Dermis microvascular lymphatic vessel endothelial cell (primary cell): ENCODE measurements at regions not wholly inside any gene's neighbourhood (a gene's known extent, or its start where the extent isn't known, plus 50 kb on each side); places are given as distances from the start of the nearest gene placed in this dataset.
A peak's percentile ranks its signal among the peaks of the same experiment; 100 is the strongest.
"Not testable (repeated sequence)": the region's sequence is repeated elsewhere in the genome, so short reads cannot be mapped to it uniquely, and the experiment has no call there.

Experiments
- DNase-seq, 2 donors: peaks; one replicate each; pipeline versions ENCODE4 v3.0.0 to v3.0.0-alpha.2; 2010; ENCODE audit warnings: low read depth in 2 of 2

DNA sequence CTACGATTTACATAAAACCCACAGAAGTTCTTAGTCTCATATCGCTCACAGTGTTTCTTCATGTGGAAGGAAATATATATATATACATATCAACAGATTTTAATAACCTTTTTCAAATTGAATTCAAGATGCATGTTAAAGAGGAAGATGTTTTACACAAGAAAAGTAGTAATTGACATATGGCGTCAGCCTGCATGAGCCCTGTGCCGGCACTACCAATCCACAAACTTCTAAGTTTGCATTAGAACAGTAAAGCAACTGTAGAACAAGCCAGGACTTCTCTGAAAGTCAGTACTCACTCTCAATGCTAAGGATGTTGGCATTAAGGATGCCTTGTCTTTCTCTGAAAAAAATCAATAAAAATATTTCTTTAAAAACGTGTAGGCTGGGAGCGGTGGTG is 441.3 kb upstream of the SMIM31 start:
- no peak for DNase-seq

DNA sequence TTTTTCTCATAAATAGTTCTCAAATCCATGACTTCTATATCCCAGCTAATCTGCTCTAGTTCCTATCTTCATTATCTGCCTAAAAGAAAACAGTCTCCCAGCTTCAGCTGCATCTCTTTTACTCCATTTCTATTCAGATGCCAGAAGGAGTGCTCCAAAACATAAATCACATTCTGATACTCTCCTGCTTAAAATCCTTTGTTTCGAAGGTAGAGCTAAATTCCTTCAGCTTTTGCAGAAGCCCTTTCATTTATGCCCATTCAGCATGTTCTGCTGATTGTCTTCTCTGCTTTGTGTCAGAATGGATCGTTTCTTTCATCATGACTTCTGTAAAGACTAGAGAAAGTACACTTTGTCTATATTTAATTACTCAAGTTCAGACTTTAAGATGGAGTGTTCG is 440.1 kb upstream of the SMIM31 start:
- DNase-seq: no peak

DNA sequence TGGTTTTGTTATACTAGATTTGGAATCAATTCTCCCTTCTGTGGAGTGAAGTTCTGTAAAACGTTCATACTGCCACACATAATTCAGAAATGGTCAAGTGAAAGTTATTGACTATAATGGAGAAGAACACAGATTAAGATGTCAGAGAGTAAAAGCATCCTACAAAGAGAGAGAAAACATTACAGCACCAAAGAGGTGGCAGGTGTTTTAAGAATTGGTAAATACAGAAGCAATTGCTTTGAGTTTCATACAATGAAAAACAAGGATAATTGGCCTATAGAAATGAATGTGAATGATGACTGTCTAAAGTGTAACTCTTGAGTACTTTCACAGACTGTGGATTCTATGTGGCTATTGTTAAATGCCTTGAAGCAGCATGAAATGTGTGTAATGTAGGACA is 435.6 kb upstream of the SMIM31 start:
- no peak for DNase-seq

DNA sequence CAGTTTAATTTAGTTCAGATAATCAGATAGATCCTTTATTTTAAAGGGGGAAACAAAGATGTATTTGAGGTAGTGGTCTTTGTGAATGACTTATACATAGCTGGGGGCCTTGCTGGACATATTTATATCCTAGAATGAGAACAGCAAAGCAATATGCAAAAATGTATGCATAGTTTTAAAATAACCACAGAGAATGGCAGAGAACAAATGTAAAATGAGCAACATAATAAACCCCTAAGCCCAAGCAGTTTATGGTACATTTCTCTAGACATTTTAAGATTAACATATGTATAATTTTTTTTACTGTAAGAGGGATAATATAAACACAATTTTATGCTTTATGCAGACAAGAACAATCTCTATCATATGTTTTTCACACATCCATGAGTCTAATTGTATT is 434.2 kb upstream of the SMIM31 start:
- DNase-seq: no peak

DNA sequence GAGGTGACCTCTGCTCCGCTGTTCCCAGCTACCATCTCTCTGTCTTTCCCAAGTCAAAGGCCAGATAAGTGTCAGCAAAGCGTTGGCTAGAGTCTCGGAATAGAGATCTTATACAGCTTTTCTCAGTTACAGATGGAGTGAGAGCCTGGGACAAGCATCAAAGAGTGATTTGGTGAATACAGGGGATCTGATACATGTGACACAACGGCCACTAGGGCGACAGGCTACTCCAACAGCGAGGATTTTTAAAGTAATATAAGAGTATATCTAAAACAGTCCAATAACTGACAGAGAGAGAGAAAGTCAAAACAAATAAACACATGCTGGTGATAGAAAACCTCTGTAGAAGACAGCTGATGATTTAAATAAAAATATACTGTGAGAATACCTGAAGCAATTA is 433.1 kb upstream of the SMIM31 start:
- no peak for DNase-seq

DNA sequence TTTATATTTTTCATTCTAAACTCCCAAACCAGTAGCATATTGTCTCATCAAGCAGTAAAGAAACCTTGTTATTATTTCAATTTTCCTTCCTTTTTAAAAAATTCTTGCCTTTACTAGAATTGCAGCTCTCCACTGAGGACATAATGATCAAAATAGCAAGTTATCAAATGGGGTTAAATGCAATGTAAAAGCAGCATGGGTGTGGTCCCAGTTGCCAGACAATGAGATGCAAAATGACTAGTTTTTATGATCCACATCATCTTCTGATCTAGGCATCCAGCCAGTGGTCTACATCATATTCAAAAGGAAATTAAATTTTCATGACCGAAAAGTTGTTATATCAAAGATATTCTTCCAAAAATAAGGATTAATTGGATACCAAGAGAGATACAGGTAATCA is 427.9 kb upstream of the SMIM31 start:
- no peak for DNase-seq

DNA sequence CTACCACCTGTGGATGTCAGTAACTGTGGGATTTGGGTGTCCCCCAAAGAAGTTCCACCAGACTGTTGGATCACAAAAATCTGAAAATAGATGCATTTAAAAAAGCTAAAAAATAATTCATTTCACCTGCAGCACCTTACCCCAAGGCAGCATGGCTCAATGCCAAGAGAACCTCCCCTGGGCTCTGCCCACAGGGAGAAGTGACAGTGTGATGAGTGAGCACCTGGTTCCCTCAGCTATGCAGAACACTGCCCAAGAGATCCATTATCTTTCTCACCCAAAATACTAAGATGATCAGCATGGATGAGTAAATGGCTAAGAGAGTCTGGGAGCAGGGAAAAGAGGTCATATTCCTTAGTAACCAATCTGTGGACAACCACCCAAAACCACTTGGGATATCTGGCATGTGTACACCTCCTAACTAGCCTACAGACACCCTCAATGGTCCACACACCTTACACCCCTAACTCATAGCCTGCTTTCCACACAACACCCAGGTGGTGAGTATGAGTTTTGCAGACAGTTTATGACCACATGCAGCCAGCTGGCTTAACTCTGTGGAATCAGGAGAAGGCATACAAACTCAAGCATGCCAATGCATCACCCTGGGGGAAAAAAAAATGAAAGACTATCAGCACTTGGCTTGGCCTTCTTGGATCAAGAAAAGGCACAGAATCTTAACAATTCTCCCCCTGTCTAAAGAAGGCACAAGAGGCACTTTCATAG is 416.5 kb upstream of the SMIM31 start:
- DNase-seq: no peak

DNA sequence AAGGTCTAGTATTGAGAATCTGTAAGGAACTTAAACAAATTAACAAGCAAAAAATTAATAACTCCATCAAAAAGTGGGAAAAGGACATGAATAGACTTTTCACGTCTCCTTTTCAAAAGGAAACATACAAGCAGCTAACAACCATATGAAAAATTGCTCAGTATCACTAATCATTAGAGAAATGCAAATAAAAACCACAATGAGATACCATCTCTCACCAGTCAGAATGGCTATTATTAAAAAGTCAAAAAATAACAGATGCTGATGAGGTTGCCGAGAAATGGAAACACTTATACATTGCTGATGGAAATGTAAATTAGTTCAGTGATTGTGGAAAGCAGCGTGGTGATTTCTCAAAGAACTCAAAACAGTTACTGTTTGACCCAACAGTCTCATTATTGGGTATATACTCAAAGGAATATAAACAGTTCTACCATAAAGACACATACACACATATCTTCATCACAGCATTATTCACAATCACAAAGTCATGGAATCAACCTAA is 410.4 kb upstream of the SMIM31 start:
- no peak for DNase-seq

DNA sequence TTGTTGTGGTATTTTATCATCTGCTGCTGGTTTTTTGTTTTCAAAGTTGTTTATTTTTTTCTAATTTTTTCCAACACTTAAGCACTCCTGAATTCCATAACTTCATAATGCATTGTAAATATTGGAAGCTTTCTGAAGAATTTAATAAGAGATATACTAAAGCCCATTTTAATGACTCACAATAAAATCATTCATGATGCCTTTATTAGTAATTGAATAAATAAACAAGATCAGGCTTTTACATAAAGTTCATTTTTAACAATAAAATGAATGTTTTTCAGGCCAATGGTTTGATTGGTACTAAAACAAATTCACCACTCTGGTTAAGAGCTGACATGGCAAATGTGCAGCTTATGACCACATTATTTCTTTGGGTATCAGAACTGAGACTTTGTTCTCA is 408.2 kb upstream of the SMIM31 start:
- no peak for DNase-seq

DNA sequence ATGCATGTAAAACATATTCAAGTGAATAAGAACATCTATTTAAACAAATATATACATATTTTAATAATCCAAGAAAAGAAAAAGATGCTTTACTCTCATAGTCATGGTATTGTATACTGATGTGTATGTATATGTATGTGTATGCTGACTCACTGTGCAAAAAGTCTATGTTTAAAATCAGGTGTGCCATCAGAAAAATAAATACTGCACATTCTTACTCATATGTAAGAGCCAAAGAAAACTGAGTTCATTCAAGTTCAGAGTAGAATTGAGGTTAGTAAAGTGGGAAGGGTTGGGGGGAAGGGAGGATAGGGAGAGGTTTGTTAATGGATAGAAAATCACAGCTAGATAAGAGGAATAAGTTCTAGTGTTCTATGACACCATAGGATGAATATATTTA is 403.9 kb upstream of the SMIM31 start:
- DNase-seq: no peak

DNA sequence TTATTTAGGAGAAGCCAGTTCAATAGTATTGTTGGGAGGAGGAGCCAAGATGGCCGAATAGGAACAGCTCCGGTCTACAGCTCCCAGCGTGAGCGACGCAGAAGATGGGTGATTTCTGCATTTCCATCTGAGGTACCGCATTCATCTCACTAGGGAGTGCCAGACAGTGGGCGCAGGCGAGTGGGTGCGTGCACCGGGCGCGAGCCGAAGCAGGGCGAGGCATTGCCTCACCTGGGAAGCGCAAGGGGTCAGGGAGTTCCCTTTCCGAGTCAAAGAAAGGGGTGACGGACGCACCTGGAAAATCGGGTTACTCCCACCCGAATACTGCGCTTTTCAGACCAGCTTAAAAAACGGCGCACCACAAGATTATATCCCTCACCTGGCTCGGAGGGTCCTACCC is 403.2 kb upstream of the SMIM31 start:
- DNase-seq: not testable (repeated sequence)

DNA sequence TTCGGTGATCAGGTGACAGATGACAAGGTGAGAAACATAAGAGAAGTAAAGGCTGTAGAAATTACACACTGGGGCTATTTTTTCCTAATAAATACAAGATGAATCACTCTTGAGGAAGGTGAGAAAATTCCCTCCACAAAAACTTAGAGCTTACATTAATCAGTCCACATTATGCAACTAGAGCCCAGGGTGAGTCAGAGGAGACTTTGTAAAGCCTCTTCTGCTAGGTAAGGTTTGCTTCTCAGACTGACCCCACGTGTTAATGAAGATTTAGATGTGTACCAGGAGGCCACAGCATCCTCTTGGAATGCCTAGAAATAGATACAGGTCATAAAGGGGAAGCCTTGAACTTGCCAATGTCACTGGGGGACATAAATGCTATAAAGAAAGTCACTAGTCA is 396.0 kb upstream of the SMIM31 start:
- DNase-seq: no peak

DNA sequence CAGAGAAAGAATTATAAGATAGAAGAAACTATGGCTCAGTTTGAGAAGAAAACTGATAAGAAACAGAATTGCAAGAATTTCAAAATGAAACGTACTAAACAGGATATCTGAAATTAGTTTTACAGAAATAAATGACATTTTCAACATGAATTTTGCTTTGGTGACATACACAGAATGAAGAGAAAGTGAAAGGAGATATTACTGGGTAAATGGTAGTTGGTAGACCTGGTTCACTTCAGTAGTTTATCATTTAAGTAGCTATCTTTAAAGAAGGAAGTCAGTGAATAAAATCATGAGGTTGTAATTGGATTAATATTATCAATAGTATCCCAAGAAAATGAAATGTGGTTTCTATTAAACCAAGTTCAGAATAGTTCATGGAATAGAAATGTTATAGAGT is 395.5 kb upstream of the SMIM31 start:
- no peak for DNase-seq

DNA sequence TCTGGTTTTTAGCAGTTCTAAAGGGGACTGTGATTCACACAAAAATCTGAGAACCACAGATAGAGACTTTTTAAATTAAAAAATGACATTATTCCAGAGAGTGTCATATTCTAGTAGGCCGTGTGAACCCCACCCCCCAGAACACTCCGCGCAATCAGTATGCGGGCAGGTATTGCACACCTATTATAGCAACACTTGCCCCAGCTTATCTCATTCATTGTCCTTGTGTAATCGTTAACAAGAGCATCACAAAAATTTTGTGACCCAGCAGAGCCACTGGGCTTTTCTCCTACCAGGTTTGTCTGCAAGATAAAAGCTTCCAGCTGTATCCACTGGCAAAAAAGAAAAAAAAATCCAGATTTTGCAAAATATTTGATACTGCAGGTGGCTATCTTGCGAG is 394.1 kb upstream of the SMIM31 start:
- DNase-seq: no peak

DNA sequence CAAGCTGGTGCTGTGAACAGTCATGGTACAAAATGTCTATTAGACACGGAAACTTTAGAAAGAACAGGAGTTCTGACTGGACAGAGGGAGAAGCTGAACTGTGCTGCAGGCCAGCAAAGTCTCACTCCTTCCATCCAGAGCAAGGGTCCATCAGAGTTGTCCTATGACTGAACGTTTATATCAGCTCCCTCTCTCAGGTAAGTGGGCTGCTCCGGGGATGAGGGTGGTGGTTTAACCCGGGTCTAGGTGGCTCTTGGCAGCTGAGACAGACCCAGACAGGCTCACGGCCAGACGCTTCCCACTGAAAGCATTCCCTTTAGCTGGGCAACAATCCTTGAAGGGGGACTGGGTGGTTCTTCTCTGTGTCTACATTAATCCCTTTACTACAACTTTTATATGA is 385.0 kb upstream of the SMIM31 start:
- DNase-seq: no peak

DNA sequence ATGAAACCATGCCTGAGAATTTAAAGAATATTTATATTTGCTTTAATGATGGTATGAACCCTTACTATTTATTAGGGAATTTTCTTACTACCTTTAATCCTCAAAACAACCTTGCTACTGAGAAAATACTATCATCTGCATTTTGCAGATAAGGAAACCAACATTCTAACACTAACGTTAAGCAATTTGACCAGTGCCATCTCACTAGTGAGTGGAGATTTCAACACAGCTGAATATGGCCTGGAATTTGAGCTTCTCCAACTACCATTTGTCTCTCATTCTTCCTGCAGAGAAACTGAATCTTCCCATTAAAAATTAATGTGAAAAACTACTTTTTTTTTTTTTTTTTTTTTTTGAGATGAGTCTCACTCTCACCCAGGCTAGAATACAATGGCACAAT is 380.9 kb upstream of the SMIM31 start:
- no peak for DNase-seq

DNA sequence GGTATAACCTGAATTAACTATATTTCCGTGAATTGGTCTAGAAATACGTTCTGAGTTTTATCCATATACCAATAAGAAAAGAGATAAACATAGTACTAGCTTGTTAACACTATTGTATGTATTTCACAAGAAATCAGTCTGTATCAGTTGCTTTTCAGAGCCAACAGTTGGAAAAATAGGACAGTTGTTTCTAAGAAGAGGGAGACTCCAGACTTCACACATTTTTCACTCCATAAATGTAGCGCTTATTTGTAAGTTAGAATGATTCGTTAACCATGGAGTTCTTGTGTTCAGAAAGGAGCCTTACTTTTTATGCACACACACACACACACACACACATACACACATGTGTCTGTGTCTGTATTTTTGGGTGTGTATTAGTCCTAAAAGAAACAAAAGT is 376.7 kb upstream of the SMIM31 start:
- no peak for DNase-seq

DNA sequence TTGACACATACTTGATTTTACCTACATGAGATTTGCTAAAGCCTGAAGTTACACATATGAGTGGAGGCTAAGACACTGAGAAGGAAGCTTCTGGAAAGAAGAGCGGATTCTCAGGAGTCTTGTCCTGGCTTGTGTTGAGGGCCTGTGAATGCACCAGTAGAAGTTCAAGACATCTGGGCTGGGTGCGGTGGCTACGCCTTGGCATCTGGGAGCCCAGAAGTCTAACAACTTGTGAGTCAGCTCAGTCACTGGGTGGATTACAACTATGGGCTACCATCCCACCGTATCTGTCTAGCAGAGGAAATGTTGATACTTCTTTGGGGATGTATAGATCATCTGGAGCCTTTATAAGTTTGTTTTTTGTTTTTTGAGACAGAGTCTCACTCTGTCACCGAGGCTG is 375.6 kb upstream of the SMIM31 start:
- no peak for DNase-seq

DNA sequence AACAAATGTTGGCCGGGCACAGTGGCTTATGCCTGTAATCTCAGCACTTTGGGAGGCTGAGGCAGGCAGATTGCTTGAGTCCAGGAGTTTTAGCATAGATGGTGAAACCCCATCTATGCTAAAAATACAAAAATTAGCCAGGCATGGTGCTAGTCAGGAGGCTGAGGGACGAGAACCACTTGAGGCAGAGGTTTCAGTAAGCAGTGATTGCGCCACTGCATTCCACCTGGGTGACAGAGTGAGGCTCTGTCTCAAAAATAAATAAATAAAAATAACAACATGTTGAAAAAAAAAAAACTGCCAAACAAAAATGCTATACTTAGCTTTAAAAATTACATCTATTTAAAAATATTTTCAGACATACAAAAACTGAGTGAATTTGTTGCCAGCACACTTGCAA is 374.2 kb upstream of the SMIM31 start:
- no peak for DNase-seq

DNA sequence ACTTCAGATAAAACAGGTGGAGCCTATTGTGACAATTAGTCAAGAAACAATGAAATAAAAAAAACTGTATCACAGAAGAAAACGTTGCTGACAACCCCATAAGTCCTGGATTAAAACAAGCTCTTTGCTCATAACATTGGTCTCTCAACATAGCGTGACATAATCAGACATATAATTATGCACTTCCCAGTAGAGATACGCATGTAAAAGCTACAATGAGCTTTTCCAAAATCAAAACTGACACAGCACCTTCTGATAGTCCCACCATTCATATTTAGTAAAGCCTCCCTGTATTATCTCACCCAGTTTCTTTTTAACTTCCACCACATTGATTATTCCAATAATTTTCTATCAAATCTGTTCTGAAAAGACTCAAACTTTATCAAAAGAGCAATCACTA is 372.1 kb upstream of the SMIM31 start:
- no peak for DNase-seq

DNA sequence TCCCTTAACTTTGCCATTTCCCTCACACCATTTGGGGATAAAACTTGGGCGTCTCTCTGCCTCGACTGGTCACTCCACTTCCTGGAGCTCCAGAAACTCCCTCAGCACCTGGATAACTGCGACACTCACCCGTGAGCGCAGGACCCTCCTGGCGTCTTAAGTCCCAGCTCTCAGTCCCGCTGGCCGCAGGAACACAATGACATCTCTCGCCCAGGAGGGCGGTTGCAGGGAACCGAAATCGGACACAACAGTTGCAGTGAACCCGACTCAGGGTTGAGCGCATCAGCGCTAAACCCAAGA is 370.9 kb upstream of the SMIM31 start:
- DNase-seq: no peak

DNA sequence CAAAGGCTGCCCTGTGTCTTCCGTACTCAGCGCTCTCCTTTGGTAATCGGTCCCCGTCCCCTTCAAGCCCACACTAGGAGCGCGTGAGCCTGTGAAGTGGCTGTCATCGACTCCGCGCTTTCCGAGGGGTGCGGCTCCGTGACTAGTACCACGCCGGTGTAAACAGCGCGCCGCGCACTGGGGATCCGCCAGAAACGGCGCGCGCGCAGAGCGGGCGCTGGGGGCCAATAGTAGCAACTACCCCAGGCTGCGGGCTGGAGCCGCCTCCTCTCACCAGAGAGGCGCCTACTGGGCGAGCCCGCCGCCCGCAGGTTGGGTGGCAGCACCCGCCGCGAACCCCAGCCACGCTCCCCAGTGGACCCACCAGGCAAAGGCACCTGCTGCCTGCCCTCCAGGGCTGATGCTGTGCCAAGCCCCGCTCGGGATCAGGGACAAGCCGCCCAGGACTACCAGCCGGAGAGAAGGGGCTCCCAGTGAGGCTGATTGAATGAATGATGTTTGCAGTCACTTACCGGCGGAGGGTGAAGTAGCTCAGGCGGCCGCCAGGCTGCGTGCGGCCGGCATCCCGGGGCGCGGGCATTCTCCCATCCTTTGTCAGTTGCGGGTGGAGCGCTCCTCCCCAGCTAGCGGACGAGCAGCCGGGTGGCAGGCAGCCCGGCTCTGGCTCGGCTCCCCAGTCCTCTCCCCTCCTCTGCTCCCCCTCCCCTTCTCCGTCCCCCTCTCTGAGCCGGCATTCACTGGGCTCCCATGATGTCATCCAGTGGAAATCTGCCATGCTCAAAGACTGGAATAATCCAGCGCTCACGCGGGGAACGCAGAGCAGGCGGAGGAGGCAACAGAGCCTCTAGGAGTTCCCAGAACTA is 370.3 kb upstream of the SMIM31 start:
- peak in 1 of 2 donors; percentile 11 for DNase-seq

DNA sequence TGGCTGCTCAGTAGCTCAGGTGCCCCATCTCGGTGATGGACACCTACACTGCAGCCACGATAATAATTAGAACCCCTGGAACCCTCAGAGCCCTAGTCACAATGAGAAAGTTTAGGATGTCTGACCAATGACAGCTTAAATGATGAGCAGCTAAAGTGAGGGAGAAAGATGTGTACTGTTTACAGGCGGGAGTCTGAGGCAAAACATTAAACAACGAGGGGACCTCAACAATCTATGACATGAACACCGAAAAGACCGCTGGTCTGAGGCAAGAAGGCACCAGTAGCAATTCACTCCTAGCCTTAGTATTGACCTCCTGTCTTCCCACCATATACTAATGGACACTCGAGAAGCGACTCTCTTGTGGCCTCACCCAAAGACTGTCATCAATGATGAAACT is 369.5 kb upstream of the SMIM31 start:
- DNase-seq: no peak
